SU-DHL-6 (cell line): ENCODE measurements at regions not wholly inside any gene's neighbourhood (a gene's known extent, or its start where the extent isn't known, plus 50 kb on each side); places are given as distances from the start of the nearest gene placed in this dataset.

Source experiments
- H2AFZ ChIP-seq: fragments of 200-600 bp; sonication (generic); 2 replicates; pipeline ENCODE4 v1.6.1; 2014; ENCODE audit warnings: low read depth, mild to moderate bottlenecking, moderate library complexity, mixed read lengths, antibody characterized with exemption, low read length; ENCODE audit not compliant: severe bottlenecking
- H3F3A ChIP-seq: fragments of 200-600 bp; shearing (Covaris generic); 2 replicates; pipeline ENCODE4 v1.6.0; 2016; ENCODE audit warnings: antibody characterized with exemption, mild to moderate bottlenecking; ENCODE audit not compliant: insufficient read depth
- H3K27ac ChIP-seq: fragments of 200-600 bp; sonication (generic); 2 replicates; pipeline ENCODE4 v1.5.1; 2016; ENCODE audit warnings: low read depth, mild to moderate bottlenecking, low read length, moderate library complexity, mixed read lengths
- H3K27me3 ChIP-seq: fragments of 200-600 bp; sonication (generic), shearing (Covaris generic); 2 replicates; pipeline ENCODE4 v1.6.0; 2014; ENCODE audit warnings: mild to moderate bottlenecking, low read length
- H3K36me3 ChIP-seq: fragments of 200-600 bp; sonication (generic); 2 replicates; pipeline ENCODE4 v1.6.1; 2014; ENCODE audit warnings: mild to moderate bottlenecking, low read length, mixed read lengths
- H3K4me2 ChIP-seq: fragments of 300-600, 200-600 bp; shearing (Covaris generic), sonication (generic); 2 replicates; pipeline ENCODE4 v1.6.0; 2014; ENCODE audit warnings: low read length, low read depth, mild to moderate bottlenecking; ENCODE audit not compliant: poor library complexity, severe bottlenecking
- H3K4me3 ChIP-seq: fragments of 200-600 bp; sonication (generic); 2 replicates; pipeline ENCODE4 v1.5.1; 2014; ENCODE audit warnings: antibody characterized with exemption, low read length, mild to moderate bottlenecking, mixed read lengths; ENCODE audit not compliant: insufficient read depth, poor library complexity, severe bottlenecking
- H3K79me2 ChIP-seq: fragments of 200-600 bp; sonication (generic); 2 replicates; pipeline ENCODE4 v1.6.1; 2014; ENCODE audit warnings: mild to moderate bottlenecking, low read length, moderate library complexity; ENCODE audit not compliant: insufficient read depth
- H3K9ac ChIP-seq: fragments of 200-600 bp; sonication (generic); 2 replicates; pipeline ENCODE4 v1.7.0; 2014; ENCODE audit warnings: mild to moderate bottlenecking, low read length
- H3K9me2 ChIP-seq: fragments of 200-600 bp; sonication (generic); replicated peaks from 2 replicates; pipeline ENCODE4 v1.6.1; 2014; ENCODE audit warnings: low read length; ENCODE audit not compliant: insufficient read depth
- H3K9me3 ChIP-seq: fragments of 200-600 bp; sonication (generic); 2 replicates; pipeline ENCODE4 v1.6.1; 2014; ENCODE audit warnings: low read length, mixed read lengths; ENCODE audit not compliant: insufficient read depth
- H4K20me1 ChIP-seq: fragments of 200-600 bp; sonication (generic); 2 replicates; pipeline ENCODE4 v1.6.1; 2014; ENCODE audit warnings: low read depth, mild to moderate bottlenecking, antibody characterized with exemption, low read length, moderate library complexity, mixed read lengths
- CTCF ChIP-seq: fragments of 200-600 bp; sonication (generic); IDR thresholded peaks from one replicate; pipeline ENCODE4 v1.5.1; 2017; ENCODE audit warnings: antibody characterized with exemption, mild to moderate bottlenecking, low read length, moderate library complexity; ENCODE audit not compliant: insufficient read depth, poor library complexity, severe bottlenecking
- EZH2phosphoT487 ChIP-seq: fragments of 200-600 bp; sonication (generic), shearing (Covaris generic); conservative IDR thresholded peaks from 2 replicates; pipeline ENCODE4 v1.6.1; 2018; ENCODE audit warnings: mild to moderate bottlenecking, antibody characterized with exemption, low read length, moderate library complexity, mixed read lengths

DNA sequence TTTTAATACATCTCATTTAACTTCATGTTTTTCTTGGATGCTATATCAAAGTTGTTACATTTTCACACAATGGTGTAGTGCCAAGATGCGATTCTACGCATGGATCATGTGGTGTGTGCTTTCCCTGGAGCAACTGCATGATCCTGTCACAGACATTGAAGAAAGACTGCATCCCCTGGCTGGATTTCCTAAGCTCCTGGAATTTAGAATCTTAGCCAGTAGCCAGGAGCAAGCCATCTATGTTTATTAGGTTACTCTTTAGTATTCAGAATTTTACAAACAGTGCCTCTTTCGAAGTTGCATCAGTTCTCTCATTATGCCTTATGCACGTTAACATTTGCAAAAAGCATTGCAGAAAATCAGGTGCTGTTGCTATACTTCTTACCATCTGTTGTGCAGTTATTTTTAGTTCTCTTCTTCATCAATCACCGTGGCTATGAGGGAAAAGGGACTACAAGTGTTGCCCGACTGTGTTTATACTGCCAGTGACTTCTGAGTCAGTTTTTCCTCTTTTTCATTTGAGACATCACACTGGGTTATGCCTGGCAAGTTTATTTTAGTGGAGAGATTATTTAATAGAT lies 584.2 kb downstream of the BCKDHB start:
- TF ChIP-seq CTCF (no peak), EZH2phosphoT487 (no peak)
- Histone ChIP-seq H3K79me2 (no peaks in the 10 kb centered on the region), H3F3A (no peaks in the 10 kb centered on the region), H3K27me3 (no peaks in the 10 kb centered on the region), H3K9me3 (no peaks in the 10 kb centered on the region), H3K9ac (no peak overlapping the region), H3K9me2 (no peaks in the 10 kb centered on the region), H3K4me2 (no peak overlapping the region), H3K36me3 (no peaks in the 10 kb centered on the region), H4K20me1 (no peaks in the 10 kb centered on the region), H3K27ac (no peak overlapping the region), H2AFZ (no peak overlapping the region), H3K4me3 (no peak overlapping the region)

DNA sequence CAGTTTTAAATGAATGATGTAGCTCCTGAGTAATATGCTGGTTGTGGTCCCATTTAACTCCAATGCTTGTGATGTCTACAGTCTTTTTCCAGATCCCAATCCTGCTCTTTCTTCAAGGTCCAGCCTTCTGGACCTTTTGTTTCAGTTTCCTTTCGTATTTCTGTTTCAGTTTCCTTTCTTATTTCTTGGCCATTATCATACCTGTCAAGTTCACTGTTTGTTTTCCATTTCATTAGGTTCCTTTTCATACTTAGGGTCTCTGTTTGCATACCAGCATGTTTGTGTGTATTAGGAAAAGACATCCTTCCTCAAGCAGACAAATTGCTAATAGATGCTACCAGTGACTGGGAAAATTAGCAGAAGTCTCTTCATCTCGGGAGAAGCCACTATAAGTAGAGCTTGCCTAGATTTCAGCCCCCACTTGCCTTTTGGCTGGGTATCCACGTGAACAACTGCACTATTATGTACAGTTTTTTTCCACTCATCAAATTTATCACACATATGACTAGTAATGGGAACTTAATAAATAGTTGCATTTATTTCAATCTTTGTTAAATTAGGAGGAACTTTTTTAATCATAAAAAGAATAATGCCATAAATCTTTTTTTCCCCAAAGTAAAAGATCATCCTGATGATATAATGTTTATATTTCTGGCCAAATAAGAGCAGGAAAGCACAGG lies 583.4 kb downstream of the BCKDHB start:
- no peak overlapping the region for H3K4me3 ChIP-seq
- no peaks in the 10 kb centered on the region for H3K27me3 ChIP-seq

DNA sequence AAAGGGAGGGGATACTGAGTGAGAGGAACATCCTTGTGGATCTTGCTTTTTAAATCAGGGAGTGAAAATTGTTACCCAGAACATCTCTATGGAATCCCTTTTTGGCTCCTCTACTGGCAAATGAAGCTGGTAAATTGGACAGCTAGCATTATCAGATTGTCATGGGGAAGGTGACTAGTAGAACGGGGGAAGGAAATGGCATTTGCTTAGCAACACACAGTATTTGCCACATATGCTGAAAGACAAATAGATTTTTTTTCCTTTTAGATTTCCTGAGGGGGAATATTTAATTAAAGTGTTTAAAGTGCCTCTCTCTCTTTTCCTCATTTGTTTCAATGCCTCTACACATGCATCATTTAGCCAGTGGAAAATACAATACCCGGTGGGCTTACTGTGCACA lies 573.5 kb downstream of the BCKDHB start:
- no peaks in the 10 kb centered on the region for H3K27me3 ChIP-seq
- no peak overlapping the region for H2AFZ ChIP-seq
- no peak overlapping the region for H3K9ac ChIP-seq
- H3K27ac ChIP-seq = no peak overlapping the region
- H3K4me2 ChIP-seq = no peak overlapping the region
- no peaks in the 10 kb centered on the region for H3K9me3 ChIP-seq
- no peak for TF ChIP-seq CTCF
- TF ChIP-seq EZH2phosphoT487 = no peak
- H4K20me1 ChIP-seq = no peaks in the 10 kb centered on the region
- no peak overlapping the region for H3K4me3 ChIP-seq
- H3K79me2 ChIP-seq = no peaks in the 10 kb centered on the region
- no peaks in the 10 kb centered on the region for H3K36me3 ChIP-seq
- H3K9me2 ChIP-seq = no peaks in the 10 kb centered on the region
- H3F3A ChIP-seq = no peaks in the 10 kb centered on the region

More for the DNA sequence above, 583.4 kb downstream of the BCKDHB start:
- H3K9ac ChIP-seq = no peak overlapping the region
- no peak overlapping the region for H2AFZ ChIP-seq
- no peaks in the 10 kb centered on the region for H3K9me3 ChIP-seq
- H3K4me2 ChIP-seq = no peak overlapping the region
- no peaks in the 10 kb centered on the region for H4K20me1 ChIP-seq
- TF ChIP-seq EZH2phosphoT487 (no peak), CTCF (no peak)
- no peak overlapping the region for H3K27ac ChIP-seq
- no peaks in the 10 kb centered on the region for H3K79me2 ChIP-seq
- no peaks in the 10 kb centered on the region for H3K36me3 ChIP-seq
- no peaks in the 10 kb centered on the region for H3F3A ChIP-seq
- no peaks in the 10 kb centered on the region for H3K9me2 ChIP-seq
